Endothelial cell of hepatic sinusoid (primary cell): ENCODE measurements at regions not wholly inside any gene's neighbourhood (a gene's known extent, or its start where the extent isn't known, plus 50 kb on each side); places are given as distances from the start of the nearest gene placed in this dataset.

Experiments
- in situ Hi-C: cut with HindIII; loops from 2 replicates; pipeline ENCODE4 v1.10.0; 2017; ENCODE audit warnings: low sequenced_read_pairs

GRCh38 chr1:217313096-217313495 is 317.8 kb downstream of the GPATCH2 start:
- in situ Hi-C loops = no loop called here

DNA sequence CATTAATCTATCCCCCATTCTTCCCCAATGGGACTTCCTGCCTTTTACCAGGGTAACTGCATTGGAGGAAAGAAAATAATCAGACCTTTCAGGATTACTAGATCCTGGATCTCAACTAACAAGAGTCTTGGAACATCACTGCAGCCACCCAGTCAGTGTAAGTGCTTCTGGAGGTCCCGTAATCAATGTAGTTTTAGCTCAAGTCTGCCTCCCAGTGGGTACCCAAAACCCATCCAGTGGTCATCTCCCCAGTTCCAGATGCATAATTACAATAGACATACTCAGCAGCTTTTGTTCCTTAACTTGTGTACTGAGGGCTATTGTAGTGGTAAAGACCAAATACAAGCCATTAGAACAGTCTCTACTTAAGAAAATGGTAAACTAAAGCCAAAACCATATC is 319.1 kb downstream of the GPATCH2 start:
- in situ Hi-C loops = no loop called here

- in situ Hi-C loops = no loop called here
Measured at GRCh38 chr1:217311269-217311668, 319.6 kb downstream of the GPATCH2 start.

DNA sequence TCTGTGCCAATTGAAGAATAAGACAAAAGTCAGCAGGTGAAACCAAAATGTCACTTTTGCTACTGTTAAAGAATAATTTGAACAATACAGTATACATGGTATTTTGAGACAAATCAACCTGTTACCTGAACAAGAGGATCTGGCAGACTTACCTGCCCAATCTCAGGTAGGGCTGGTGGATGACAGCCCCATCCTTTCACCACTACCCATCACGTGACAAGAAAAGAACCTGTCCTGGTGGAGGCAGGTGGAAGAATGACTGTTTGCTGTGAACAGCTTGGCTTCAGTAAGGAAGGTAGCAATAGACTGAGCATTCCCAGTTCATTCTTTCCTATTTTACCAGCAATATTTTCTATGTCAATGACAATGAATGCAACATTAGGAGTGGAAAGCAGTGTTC is 349.6 kb downstream of the GPATCH2 start:
- in situ Hi-C loops = no loop called here

DNA sequence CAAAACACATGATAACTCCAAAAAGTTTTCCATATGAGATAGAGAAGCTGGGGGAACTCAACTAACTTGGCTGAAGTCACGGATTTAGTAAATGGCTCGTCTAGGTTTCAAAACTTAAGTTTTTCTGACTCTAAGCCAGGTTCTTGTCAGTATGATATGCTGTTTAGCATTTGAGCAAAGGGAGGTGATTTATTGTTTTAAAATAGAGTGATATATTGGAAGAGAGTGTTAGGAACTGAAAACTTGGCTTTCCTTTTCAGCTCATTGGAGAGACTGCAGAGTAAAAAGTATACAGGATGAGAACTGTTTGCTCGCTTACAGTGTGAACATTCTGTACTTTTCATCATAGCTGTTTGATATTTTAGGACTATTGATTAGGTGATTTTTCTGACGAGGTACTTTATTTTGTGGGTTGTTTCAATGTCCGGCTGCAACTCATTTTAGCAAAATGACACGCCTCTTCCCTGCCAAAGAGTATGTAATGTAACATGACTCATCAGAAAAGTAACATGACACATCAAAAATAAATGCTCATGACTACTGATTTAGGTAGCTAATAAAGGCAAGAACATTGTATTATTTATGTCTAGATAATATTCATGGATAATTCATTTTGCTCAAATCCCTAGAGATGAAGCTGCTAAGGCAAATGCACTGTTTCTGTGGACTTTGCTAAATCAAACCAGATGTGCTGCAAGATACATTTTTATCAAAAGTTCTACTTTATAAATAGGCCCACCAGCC is 355.1 kb downstream of the GPATCH2 start:
- in situ Hi-C loops = no loop called here

DNA sequence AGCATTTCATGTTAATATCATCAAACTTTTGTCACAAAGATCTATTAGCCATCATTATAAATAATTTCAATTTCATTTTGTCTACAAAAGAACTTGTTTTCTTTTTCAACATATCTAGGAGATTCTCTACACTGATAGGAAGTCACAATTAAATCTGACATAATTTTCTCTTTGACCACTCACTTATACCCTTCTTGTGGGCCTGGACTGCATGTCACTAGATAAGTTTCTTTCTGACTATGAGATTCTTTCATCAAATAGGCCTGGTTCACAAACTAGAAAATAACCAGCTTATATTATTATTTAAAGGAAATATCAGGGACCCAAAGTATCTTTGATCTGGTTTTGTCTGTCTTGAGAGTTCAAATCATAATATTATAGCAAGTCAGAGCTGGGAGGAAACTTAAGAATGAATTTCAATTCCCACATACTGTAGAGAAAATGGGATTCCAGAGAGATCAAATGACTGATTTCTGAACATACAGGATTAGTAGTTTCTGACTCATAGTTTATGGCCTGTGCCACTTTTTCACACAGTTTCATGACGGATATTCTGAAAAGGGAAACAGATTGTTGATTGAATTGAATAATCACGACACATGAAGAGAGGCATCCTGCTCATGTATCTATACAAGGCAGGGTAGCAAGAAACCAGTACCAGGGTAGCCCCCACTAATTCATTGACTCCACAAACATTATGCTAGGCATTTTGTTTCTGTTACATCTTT is 355.8 kb downstream of the GPATCH2 start:
- in situ Hi-C loops = no loop called here

DNA sequence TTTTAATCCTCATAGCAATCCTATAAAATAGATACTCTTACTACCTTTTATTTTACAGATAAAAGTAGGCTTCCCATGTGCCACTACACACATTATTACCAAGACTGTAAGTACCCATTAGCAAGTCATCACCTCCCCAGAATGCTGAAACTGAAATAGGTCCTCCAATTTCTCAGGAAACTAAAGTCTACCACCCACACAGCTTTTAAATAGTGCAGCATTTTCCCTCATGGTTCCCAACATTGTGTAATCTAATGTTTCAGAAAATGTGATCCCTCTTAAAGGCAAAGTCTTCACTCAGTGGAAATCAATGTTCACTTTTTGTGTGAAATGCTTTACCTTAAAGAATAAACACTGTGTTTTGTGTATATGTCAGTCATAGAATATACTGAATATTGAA is 356.5 kb downstream of the GPATCH2 start:
- in situ Hi-C loops = no loop called here

DNA sequence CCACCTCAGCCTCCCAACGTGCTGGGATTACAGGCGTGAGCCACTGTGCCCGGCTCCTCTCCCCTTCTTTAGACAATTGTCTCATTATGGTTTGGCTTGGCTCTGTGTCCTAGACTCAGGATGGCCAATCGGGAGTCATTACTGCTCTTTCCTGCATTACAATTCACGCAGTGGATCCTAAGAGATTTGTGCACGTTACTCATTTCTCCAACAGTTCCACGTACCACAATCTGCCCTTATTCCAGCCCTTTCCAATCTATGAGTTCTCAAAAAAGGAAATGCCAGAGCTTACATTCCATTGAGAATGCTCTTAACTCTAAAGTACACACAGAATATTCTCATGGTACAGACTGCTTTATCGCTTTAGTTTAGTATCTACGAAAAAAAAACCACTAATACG is 357.0 kb downstream of the GPATCH2 start:
- in situ Hi-C loops = no loop called here

GRCh38 chr1:217272385-217272784 is 358.5 kb downstream of the GPATCH2 start:
- in situ Hi-C loops = no loop called here

DNA sequence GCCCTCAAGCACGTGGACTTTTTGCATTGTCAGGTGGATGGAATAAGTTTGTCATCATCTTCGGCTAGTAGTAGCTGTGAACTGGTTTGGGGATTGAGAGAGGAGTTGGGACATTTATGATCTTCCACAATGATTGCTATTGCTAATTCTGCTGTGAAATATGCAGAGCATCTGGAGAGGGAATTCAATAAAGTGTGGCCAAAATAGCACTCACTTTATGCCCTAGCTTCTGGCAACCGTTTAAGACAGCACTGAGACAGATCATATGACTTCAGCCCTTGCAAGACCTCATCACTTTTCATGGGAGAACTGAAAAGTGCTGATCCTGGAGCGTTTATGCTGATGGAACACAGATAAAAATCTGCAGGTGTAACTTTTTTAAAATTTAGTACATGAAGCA is 360.8 kb downstream of the GPATCH2 start:
- in situ Hi-C loops = no loop called here

GRCh38 chr1:217268058-217268457 is 362.8 kb downstream of the GPATCH2 start:
- in situ Hi-C loops = no loop called here

GRCh38 chr1:217261636-217262035 is 369.3 kb downstream of the GPATCH2 start:
- in situ Hi-C loops = no loop called here

DNA sequence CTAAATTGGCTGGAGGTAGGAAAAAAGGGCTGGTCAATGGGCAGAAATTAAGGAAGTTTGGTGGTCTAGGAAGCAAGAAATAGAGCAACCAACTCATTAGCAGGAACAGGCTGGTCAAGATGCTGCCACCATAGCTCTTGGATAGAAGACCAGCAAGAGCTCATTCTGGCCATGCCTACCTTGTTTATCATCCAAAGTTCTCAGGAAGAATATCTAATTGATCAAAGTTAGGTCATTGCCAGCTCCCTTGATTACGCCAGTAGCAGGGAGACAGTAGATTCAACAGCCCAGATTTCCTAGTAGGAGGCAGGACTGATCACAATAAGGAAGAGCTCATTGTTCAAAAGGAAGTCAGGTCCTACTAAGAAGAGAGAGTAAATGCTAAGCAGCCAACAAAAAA is 370.2 kb downstream of the GPATCH2 start:
- in situ Hi-C loops = no loop called here

- in situ Hi-C loops = no loop called here
Measured at GRCh38 chr1:217253985-217254384, 376.9 kb downstream of the GPATCH2 start.

DNA sequence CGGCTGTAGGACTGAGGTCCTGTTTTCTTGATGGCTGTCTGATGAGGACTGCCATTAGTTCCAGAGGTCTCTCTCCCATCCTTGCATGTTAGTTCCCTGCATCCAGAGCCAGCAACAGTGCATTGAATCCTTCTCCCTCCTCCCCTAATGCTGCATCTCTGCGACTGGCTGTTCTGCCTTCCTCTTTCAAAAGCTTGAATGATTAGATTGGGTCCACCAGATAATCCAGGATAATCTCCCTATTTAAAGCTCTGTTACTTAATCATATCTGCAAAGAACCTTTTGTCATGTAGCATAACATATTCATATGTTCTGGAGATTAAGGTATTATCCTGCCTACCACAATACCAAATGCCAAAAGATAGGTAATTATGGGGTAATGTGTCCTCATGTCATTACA is 377.5 kb downstream of the GPATCH2 start:
- in situ Hi-C loops = no loop called here

DNA sequence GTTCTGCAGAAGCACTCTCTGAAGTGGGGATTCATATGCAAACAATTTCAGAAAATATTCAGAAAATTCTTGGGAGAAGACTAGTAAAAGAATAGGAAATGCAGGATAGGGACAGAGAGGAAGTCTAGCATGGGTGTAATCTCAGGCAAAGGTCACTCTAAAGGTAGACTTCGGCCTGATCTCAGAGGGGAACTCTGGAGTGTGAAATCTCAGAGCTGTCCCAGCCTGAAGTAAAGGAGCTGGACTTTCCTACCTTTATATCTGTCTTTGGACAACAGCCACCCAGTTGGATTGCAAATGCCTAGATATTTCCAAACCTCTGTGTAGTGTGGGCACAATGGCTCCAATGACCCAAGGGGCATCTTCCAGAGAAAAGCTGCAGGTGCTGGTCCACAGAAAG is 379.8 kb downstream of the GPATCH2 start:
- in situ Hi-C loops = no loop called here

- in situ Hi-C loops = no loop called here
Measured at GRCh38 chr1:217249857-217250256, 381.0 kb downstream of the GPATCH2 start.

DNA sequence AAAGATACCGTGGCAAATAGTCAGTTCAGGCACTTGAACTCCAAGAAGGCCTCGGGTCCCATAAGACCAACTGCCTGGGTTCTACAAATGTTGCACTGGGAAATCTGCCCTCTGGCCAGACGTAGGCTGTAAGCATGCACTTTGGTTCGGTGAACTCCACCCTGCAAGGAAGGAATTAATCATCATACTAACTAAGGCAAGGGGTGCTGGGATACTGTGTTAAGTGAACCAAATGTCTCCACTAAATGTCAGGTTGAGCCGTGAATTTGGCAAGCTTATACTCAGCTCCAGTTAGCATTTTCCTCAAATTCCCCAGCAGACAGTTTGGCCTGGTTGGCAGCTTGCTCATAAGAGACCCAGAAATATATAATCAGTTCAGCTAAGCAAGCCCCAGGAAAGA is 385.9 kb downstream of the GPATCH2 start:
- in situ Hi-C loops = no loop called here

DNA sequence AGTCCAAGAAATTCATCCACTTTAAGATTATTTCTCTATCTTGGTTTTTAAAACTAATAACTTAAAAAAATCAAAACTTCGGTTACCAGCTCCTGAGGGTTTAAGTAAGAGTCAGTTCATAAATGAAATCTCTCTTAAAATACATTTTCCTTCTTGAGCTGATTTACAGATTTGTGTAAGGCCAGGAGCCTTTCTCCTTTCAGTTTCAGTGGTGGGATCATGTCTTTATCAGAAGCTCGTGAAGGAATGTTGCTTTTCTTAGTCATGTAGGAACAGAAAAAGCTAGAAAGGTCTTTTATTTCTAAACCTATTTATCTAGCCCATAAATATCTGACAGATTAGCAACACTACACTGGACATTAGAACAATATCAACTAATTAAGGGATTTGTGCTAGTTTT is 390.2 kb downstream of the GPATCH2 start:
- in situ Hi-C loops = no loop called here

GRCh38 chr1:217238945-217239344 is 391.9 kb downstream of the GPATCH2 start:
- in situ Hi-C loops = no loop called here

DNA sequence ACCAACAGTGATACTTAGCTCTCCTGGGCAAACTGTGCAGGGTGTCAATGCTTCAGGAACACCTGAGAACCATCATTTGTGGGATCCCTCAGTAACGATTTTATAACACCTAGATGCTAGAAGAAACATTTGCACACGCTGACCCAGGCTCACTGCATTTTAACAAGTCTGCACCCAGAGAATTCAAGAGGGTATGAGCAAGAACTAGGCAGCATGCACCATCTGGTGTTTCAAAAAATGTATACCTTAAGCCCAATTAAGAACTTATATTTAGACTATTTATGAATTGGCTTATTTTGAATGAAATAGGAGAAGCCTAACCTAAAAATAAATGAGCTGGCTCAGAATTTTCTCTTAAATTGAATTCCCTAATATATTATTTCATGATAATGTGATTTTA is 400.5 kb downstream of the GPATCH2 start:
- in situ Hi-C loops = no loop called here

- in situ Hi-C loops = no loop called here
Measured at GRCh38 chr1:217228689-217229088, 402.2 kb downstream of the GPATCH2 start.

- in situ Hi-C loops = no loop called here
Measured at GRCh38 chr1:217224201-217224600, 406.7 kb downstream of the GPATCH2 start.
